Omental fat pad (tissue), 3 donors: ENCODE measurements at regions not wholly inside any gene's neighbourhood (a gene's known extent, or its start where the extent isn't known, plus 50 kb on each side); places are given as distances from the start of the nearest gene placed in this dataset.

ENCODE experiments used
- ATAC-seq: fragments of 150-250 bp; one replicate; pipeline ENCODE4 v1.9.1; 2016; ENCODE audit warnings: mild to moderate bottlenecking, moderate library complexity; ENCODE audit not compliant: low FRiP score
- DNase-seq: peaks from one replicate; pipeline ENCODE4 v3.0.0-alpha.2; 2019; ENCODE audit warnings: low spot score
- TF ChIP-seq, protein P1 (sequence below), 3 donors: fragments of 450-650 bp; IDR thresholded peaks; one replicate each; pipeline ENCODE4 v1.5.1; 2016 to 2017; ENCODE audit warnings: antibody characterized with exemption in 3 of 3, mild to moderate bottlenecking in 3 of 3, moderate library complexity in 2 of 3

DNA sequence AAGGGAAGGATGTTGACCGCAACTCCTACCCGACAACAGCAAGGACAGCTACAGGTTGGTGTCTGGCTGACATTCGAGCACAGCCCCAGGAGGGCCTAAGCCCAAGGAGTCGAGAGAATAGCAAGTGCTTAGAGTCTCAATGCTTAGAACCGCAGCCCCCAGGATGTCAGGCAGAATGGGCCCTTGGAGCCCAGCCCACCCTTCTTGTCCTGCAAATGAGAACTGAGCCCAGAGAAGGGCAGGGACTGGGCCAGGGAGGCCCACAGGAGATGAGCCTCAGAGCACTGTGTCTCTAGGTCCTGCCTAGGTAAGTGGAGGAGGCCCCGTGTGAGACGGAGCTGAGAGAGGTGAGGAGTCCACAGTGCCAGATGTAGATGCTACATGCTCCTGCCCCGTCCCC is 173.3 kb upstream of the ZMIZ1 start:
- TF ChIP-seq, protein P1, sequence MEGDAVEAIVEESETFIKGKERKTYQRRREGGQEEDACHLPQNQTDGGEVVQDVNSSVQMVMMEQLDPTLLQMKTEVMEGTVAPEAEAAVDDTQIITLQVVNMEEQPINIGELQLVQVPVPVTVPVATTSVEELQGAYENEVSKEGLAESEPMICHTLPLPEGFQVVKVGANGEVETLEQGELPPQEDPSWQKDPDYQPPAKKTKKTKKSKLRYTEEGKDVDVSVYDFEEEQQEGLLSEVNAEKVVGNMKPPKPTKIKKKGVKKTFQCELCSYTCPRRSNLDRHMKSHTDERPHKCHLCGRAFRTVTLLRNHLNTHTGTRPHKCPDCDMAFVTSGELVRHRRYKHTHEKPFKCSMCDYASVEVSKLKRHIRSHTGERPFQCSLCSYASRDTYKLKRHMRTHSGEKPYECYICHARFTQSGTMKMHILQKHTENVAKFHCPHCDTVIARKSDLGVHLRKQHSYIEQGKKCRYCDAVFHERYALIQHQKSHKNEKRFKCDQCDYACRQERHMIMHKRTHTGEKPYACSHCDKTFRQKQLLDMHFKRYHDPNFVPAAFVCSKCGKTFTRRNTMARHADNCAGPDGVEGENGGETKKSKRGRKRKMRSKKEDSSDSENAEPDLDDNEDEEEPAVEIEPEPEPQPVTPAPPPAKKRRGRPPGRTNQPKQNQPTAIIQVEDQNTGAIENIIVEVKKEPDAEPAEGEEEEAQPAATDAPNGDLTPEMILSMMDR (IDR thresholded peaks at IDR 0.05) = no peak
- no peak for DNase-seq
- no peak for ATAC-seq

DNA sequence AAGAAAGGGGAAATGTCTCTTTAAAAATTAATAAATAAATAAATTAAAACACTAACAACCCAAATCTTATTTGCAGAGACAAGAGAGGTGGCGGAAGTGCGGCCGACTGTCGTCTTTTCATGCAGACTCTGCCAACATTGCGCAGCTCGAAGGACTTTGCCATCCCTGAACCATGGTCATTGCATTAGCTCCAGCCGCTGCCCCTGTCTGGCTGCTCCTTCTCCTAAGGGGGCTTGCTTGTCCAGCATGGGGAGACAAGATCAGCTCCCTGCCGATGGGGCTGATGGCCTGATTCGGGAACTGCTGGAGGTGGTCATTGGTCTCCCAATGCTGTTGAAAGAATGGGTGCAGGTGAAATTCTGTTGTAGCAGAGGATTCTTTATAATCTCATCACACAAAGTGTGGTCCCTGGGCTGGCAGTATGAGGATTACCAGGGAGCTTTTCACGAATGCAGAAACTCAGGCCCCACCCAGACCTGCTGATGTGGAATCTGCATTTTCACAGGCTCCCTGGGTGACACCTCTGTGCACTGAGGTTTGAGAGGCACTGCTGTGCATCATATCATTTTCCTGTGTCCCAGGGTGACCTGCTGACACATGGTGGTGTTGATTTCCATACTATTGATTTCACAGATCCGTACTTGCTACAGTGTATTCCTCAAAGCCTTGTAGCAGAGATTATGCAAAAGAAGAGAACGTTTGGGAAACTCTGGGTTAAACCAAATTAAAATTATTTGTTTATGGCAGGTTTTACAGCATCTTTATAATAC is 172.4 kb upstream of the ZMIZ1 start:
- no peak for DNase-seq
- TF ChIP-seq, protein P1 (IDR thresholded peaks at IDR 0.05) = no peak
- no peak for ATAC-seq

GRCh38 chr10:78898341-78899097 is 170.2 kb upstream of the ZMIZ1 start:
- ATAC-seq (no peak), DNase-seq (no peak)
- TF ChIP-seq, protein P1 (IDR thresholded peaks at IDR 0.05) = no peak

GRCh38 chr10:78899098-78899754 is 169.5 kb upstream of the ZMIZ1 start:
- ATAC-seq = no peak
- TF ChIP-seq, protein P1 (IDR thresholded peaks at IDR 0.05) = no peak
- DNase-seq = no peak

- ATAC-seq (peak; percentile 54), DNase-seq (no peak)
- TF ChIP-seq, protein P1 (IDR thresholded peaks at IDR 0.05) = no peak
These were observed 168.6 kb upstream of the ZMIZ1 start for GRCh38 chr10:78899996-78900714.

DNA sequence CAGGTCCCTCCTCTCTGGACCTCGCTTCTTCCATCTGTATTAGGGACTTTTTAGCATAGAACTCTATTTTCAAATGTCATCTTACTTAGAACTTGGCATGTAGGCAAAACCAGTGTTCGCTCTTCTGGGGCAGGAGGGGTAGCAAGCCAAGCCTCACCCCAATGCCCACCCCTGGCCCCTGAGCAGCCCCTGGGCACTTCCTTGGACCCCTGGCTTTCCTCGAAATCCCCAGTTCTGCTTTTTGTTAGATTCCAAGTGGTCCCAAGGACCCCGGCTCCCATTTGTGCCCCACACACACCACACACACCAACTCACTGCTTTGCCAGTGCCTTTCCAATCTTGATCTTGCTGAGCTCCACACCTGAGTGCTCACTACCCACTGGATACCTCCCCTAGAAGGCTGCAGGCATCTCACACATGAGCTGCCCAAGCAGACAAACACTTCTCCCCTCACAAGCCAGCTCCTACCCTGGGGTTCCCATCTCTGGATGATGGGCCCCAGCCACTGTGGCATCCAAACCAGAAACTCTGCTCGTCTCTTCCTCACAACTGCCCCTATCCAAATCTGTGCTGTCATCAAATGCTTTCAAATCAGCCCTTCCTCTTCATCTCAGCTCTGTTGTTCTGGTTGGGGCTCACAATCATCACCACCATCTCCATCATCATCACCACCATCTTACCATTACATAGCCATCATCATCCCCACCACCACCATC is 167.9 kb upstream of the ZMIZ1 start:
- DNase-seq (no peak), ATAC-seq (no peak)
- TF ChIP-seq, protein P1 (IDR thresholded peaks at IDR 0.05) = no peak
